ENCODE measurements at regions not wholly inside any gene's neighbourhood (a gene's known extent, or its start where the extent isn't known, plus 50 kb on each side); places are given as distances from the start of the nearest gene placed in this dataset.

DNA sequence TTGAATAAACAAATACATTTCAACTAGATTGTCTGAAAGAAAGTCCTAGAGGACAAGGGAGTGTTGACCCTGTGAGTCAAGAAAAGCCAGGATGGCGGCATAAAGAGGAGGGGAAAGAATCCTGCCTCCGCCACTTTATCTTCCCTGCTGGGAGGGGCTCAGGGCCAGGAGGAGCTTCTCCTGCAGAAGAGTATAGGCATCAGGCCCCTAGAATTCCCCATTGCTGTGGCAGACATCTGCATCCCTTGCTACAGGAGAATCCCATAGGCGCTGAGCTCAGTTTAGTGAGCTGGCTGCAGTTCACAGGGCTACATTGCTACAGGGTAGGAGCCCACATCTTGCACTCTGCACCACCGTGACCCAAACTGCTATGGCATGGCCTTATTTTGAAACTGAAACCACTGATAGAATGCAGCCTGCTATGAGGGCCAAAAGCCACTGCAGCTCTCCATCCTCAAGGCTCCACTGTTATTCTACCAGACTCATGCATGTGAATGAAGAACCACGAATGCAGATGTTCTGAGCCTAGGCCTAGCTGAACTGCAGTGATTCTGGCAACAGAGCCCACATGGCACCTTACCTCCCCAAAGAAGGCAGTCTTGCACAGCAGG lies 941.4 kb upstream of the CTNND2 start:
- TF ChIP-seq, protein P1, sequence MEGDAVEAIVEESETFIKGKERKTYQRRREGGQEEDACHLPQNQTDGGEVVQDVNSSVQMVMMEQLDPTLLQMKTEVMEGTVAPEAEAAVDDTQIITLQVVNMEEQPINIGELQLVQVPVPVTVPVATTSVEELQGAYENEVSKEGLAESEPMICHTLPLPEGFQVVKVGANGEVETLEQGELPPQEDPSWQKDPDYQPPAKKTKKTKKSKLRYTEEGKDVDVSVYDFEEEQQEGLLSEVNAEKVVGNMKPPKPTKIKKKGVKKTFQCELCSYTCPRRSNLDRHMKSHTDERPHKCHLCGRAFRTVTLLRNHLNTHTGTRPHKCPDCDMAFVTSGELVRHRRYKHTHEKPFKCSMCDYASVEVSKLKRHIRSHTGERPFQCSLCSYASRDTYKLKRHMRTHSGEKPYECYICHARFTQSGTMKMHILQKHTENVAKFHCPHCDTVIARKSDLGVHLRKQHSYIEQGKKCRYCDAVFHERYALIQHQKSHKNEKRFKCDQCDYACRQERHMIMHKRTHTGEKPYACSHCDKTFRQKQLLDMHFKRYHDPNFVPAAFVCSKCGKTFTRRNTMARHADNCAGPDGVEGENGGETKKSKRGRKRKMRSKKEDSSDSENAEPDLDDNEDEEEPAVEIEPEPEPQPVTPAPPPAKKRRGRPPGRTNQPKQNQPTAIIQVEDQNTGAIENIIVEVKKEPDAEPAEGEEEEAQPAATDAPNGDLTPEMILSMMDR (conservative IDR thresholded peaks at IDR 0.05; ENCODE audit: low read depth in 2 of 2): no peak
- TF ChIP-seq EZH2phosphoT487 (IDR thresholded peaks at IDR 0.05; ENCODE audit: unreplicated experiment) (no peak), CREB1 (CRISPR knock-in tag; IDR thresholded peaks at IDR 0.05; ENCODE audit: low read depth) (no peak), JUNB (IDR thresholded peaks at IDR 0.05; ENCODE audit: unreplicated experiment) (no peak), POLR2AphosphoS5 (IDR thresholded peaks at IDR 0.05; ENCODE audit: low read depth) (no peak), NANOG (IDR thresholded peaks at IDR 0.05; ENCODE audit: borderline replicate concordance) (no peak)

Data from GM23338 (cell line).